Stimulated activated CD8-positive, alpha-beta memory T cell treated with anti-CD3 and anti-CD28 coated beads, Interleukin-2, amount 100 ng/mL, for 1 hour (primary cell): ENCODE measurements at regions not wholly inside any gene's neighbourhood (a gene's known extent, or its start where the extent isn't known, plus 50 kb on each side); places are given as distances from the start of the nearest gene placed in this dataset.

ENCODE experiments used
- DNase-seq, 2 donors: peaks; one replicate each; pipeline ENCODE4 v3.0.0-alpha.2; 2020; ENCODE audit warnings: low read depth in 2 of 2

DNA sequence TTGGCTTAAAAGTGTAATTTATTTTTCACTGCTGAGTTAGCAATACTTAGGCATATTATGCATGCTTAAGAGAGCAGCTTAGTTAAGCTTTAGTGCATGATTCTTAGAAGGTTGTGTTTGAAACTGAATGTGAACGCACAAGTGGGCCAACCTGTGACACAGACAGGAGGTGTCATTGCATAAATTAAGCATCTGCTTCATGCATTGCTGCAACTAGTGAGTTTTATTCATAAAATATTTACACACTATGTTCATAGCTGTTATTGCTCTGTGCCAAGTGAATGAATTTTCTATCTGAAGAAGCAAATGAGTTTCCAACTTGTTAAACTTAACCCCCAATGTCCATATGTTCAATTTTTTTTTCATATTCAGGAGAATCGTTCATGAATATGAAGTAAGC is 806.4 kb downstream of the GALR1 start:
- DNase-seq = no peak

DNA sequence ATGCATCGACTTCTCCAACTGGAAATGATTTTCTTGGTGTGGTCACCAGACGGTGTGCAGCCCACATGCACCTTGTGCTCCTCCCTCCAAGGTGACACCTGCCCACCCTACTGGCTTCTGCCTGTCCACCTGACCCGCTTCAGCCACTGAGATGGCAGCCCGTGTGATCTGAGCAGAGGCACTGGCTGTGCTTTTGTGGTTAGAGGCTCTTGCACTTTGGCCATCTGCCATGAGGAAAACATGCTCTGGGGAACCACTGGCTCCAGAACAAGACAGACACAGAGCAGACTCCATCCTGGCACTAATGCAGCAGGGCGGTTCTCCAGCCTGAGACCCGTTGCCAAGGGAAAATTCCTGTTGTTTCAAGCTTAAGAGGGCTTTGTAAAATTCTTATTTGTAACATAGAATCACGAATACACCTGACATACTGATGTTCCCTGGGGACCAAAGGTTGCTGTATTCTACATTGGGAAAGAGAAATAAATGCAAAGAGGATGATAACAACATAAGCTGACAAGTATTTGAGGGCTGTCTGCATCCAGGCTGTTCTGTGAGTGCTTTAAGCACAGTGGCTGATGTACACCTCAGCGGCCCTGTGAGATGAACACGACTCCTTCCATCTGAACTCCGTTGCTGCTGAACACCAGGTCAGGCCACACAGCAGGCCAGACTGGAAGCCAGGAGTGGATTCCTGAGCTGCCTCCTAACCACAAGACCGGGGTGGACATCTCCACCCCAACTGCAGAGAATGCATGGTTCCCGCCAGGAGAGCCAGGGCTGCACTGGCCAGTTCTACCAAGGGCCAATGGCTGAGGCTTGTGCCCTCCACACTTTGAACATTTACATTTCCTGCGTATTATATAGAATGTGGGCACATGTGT is 820.4 kb downstream of the GALR1 start:
- no peak for DNase-seq

DNA sequence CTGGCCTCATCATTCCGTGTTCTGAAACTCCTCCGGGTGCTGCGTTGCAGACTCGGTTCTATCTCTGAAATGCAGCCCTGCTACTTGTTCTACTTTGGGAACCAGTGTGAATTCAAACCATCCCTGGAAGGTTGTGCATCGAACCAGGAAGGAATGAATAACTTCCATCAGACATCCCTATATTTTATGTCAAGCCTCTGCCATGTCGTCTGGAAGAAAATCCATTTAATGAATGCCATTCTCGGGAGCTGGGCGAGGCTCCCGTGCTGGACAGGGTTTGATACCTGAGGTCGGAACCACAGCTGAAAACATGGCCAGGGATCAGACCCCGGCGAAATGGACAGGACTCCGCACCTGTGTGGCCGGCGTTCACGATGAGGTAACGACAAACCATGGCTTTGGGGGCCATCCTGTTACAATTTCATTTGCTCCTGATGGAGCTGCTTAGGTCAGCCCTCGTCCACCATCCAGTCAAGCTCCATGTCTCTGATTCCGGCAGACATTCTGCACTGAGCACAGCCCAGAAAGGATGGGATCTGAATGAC is 821.6 kb downstream of the GALR1 start:
- no peak for DNase-seq

DNA sequence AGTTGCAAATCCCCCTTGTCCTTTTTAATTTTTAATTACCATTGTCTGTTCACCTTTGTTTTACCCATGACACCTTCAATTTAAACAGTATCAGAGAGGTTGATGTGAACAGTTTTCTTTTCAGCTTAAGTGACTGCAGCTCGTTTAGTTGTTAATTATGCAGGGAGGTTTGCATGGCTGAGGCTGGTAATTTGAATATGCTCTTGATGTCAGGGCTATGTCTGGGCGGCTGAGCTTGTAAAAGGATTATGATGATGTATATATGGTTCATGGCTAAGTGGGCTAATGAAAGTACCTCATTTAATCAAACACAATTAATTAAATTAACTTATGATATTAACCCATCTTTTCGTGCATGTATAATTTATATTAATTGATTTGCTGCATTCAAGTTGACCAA is 822.1 kb downstream of the GALR1 start:
- no peak for DNase-seq

DNA sequence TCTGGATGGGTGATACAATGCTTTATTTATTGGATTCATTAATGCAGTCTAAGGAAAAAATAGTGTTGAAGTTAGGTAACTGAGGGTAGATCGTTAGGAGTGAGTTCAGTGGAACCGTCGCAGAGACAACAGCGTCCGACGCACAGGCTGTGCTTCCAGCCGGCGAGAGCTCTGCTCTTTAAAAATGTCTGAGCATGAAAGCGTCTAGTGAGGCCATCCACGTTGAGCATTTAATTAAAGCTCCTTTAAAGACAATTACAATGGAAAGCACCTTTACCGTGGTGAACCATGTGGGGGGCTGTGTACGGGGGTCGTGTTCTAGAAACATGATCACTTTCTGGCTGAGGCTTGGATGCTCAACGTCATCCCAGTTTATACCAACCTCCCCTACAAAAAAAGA is 822.7 kb downstream of the GALR1 start:
- no peak for DNase-seq

DNA sequence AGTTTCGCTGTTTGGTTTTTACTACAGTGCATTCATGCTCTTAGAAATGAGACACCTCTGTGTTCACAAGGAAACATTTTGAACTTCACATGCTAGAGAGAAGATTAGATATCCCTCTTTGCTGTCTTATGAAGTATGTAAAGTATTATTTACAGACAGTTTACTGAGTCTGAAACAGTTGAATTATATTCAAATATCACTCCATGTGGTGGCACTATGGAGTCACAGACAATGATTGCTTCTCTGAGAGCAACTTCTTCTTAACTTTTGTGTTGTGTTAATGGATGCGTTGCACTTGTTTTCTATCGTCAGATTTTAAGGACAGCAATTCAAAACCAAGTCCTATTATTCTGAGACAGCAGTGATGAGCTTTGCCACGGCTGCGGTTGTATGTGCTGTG is 823.6 kb downstream of the GALR1 start:
- no peak for DNase-seq

DNA sequence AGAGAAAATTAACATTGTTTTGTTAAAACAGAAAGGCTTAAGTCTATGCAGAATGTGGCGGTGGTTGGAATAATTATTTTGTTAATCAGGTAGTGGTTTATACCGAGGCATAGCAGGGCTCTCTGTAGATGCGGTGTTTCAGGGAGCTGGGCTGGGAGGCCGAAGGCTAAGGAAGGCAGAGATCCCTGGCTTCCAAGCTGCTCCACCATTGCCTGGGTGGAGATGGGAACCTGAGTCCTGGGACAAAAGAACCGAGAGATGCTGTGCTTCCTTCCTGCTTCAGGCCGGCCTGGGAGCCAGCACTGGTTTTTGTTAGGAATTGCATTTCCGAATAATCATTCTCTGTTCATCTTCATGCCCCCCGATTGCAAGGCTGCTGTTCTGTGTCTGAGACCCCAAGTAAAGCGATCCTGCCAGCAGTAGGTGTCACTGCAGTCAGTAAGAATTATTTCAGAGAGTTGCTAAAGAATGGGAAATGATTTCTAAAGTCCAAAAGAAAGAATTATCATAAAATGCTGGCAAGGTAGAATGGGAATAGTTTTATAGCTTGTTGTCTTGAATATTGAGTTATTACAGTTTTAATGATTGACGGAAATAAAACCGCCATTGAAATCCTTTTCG is 824.9 kb downstream of the GALR1 start:
- DNase-seq = no peak

DNA sequence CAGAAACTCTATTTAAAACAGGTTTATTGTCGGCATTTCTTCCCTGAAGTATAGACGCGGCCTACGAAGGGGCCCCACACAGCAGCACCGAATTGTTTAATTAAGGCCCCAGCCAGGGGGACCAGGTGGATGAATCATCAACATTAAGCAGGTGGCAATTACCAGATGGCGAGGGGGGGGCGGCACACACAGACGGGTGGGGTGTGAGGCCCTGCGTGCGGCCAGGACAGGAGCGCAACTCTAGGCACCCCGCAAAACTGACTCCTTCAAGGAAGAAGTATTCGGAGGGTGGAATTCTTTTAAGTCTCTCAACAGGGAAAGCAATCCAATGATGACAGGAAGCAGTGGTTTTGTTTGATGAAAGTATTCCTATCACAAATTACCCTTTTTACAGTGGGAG is 830.4 kb downstream of the GALR1 start:
- DNase-seq = no peak

DNA sequence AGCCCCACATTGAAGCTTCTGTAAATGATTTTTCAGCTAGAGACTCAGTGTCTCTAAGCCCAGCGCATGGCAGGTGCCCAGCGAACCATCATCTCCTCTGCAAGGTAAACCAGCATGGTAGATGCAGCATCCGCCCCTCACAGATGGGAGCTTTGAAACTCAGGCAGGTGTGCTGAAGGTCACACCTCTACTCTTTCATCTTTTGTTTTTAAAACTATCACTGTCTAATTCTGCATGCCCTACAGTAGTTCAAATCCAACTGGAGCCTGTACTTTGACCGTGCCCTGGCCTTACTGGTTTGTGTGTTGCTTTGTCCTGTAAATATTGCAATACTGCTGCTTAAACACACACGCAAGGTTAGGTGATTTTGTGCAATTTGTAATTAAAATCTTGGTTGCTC is 831.1 kb downstream of the GALR1 start:
- DNase-seq = no peak

DNA sequence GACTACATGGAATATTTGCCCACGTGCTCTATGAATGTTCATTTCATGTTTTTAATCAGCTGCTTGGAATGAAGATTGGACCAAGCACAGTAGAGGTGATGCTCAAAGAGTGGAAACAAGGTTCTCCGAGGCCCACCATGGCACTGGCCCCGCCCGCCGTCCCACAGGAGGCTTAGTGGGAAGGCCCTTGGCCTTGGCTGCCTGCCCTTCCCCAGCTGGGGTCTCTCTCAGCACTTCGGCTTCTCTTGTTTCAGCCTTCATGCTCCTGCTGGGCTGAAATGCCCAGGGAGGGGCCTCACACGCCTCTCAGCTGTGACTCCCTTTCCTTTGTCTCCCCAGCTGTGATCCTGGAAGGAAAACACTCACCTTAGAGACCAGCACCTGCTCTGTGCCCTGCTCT is 833.2 kb downstream of the GALR1 start:
- DNase-seq = no peak

DNA sequence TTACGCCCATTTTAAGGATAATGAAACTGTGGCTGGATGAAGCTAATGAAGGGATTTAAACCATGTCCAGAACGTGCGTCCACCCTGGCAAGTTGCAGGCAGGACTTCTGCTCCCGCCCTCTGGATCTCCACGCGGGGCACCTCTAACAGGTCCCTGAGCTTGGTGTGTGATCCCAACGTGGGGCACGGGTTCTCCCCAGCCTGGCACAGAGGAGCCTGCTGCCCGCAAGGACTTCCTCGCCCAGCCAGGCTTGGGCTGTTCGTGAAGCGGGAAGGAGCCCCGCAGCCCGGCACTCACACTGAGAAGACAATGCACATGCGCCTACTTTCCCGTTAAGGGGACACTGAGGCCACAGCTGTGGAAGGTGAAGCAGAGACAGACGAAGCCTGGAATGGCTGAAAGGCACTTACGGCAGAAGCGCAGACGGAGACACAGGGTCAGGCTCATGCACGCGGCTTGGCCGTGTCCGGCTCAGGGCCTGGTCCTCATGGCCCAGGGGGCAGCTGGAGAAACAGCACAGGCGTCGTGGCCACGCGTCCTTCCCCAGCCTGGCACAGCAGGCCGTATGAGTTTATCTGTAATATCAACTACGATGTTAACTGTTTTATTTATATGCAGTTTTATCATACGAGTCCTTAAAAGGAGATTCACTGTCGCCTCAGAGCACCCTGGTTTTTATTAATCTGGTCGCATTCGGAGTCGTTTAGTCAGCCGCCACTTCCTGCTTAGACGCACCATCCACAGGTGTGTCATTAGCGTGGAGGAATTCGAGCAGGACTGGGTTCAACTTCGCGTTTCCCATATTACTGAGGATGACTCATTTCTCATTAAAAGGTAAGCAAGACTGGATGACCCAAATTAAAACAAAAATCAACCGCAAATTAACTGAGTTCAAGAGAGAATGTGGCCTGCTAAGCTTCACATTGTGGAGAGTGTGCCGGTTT is 835.9 kb downstream of the GALR1 start:
- DNase-seq = no peak

DNA sequence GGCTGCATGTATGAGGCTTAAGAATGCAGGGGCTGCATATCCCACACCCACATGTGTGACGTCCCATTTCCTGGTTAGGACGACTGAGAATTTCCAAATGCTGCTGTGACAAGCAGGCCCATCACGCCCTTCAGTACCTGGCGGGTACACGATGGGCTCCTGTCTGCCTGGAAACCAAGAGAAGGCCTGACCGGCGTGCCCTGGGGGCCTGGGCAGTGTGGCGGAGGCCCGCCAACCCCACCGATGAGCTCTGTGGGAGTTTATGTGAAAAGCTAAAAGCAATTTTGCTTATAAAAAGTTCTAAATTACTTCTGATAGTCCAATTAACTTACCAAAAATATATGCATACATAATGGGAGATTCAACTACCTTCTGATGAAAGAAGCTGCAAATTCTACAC is 837.3 kb downstream of the GALR1 start:
- no peak for DNase-seq

DNA sequence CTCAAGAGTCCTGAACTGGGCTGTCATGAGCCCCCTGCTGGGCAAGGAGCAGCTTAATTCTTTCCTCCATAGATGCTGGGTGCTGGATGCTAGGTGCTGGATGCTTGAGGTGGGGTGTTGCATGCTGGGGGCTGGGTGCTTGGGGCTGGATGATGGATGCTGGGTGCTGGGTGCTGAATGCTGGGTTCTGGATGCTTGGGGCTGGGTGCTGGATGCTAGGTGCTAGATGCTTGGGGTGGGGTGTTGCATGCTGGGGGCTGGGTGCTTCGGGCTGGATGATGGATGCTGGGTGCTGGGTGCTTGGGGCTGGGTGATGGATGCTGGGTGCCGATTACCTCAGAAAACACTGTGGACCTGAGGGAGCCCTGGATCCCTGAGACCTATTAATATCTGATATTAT is 837.7 kb downstream of the GALR1 start:
- no peak for DNase-seq

DNA sequence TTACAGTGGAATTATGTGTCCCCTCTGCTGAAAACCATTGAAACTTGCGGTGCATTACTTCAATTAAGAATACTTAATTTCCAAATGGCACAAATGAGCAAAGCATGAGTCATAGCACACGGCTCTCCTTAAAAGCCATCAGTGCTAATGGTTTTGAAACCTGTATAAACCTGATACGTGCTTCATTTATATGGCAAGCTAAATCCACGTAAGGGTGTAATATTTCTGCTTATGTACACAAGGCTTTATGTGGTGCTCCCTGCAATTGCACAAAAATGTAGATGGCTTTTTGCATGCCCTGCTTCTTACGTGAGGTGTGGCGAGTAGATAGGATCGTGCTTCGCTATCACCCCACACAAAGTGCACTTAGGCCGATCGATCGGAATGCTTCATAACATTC is 840.9 kb downstream of the GALR1 start:
- no peak for DNase-seq

DNA sequence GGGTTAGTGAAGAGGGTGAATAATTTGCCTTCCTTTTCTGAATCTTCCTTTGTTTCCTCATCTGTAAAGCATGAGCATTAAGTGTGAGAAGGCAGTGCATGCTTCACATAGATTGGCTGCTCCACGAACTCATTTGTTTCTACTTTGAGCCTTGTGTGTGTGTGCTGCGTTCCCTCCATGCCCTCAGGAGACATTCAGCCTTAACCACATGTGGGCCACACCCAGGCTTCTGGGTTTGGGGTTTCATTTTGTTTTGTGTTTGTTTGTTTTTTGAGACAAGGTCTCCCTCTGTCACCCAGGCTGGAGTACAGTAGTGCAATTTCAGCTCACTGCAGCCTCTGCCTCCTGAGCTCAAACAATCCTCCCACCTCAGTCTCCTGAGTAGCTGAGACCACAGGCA is 843.3 kb downstream of the GALR1 start:
- DNase-seq = no peak

DNA sequence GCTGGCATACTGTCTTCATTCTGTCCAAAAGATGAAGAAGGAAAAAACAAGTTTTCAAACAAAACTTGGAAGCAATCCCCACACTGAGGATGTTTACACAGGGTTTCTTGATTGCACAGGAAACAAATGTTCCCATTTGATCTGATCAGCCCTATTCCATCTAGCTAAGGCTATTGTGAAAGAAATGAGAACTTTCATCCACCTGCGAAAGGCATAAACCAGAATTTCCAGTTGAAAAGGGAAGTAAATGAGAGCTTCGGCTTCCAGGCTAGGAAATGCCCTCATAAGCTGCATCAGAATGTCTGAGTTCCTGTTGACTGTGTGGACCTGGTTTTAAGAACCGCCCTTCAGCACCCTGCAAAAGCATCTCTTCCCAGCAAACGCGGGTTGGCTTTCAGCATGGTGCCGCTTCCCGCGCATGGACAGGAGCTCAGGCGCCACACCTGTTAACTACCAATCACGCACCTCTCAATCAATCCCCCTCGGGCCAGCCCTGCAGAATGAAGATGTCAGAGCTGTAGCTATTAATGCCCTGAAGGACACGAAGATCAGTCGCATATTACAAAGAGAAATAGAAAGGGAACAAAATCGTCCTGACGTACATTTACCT is 850.4 kb downstream of the GALR1 start:
- DNase-seq = no peak

DNA sequence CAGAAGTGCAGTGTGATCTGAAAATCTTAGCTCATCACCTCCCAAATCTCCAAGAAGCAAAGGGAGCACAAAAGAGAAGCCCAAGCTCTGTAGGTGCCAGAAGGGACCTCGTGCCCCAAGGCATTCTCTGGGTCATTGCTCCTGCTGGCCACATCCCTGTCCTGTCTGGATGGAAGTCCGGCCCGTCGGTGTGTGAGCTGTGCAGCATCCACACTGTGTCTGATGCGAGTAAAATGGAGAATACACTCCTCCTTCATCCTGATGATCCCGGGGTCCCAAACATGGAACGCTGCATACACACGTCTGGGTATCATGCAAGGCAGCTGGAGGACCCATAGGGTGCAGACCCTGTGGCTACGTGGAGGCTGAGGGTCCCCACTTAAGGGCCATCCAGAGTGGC is 851.4 kb downstream of the GALR1 start:
- no peak for DNase-seq

DNA sequence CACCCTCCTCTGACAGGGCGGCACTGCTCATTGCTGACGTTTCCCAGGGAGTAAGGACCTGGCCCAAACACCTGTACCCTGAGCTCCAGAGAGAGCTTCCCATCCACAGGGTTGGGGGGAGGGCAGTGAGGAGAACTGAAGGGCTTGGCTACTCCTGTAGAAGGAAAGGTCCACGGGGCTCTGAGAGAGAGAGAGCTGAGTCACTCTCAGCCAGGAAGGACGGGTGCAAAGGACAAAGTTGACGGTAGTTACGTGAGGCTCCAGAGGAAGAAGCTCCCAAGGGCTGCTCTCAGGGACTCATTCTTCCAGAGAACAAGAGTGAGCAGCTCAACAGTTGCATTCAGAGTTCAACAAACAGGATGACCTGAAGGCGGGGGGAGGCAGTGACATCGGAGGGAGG is 852.5 kb downstream of the GALR1 start:
- DNase-seq = no peak

DNA sequence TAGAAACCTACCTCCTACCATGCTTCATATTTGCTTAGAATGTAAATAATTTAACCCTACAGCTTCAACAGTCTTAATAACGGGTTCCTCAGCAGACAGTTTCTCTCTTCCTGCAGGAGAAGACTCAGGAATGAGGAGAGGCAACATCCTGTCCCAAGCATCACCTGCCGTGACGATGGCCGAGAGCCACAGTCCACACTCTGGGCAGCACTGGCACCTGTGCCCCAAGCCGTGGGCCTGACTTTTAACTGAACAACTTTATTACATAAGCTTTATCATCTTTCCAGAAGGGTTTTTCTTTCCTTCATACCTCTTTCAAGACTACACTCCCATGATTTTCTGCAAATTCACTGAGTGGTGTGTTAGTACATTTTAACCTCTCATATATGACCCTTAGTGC is 856.0 kb downstream of the GALR1 start:
- no peak for DNase-seq

DNA sequence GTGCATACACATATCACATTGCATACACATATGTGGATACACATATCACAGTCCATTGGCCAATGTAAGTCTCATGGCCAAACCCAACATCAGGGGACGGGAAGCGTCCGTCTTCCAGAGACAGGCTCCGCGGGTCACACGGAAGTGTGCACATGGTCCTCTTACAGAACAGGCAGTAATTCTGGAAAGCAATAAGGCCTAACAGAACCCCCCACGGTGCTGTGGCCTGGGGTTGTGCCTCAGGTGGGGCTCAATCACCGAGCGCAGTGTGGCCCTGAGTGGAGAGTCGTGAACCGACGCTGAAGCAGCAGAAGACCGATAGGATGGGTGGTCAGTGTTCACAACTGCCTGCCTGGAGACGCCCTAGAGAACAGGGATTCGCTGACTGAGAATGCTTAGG is 857.3 kb downstream of the GALR1 start:
- DNase-seq = no peak

DNA sequence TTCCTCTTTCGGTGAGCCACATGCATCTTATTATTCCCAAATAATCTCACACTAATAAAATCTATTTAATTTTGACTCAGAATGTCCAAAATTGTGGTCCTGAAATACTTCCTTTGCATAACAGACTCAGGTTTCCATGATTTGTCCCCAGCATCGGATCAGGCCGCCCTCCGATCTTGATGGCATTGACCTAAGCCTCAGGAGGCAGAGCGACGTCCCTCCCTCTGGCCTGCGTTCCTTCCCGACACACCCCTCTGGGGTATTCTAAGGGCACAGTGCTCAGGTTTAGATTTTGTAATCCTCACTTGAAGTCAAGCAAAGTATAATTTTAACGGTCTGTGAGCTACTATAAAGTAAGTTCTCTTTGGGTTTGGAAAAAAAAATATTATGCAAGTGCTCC is 857.7 kb downstream of the GALR1 start:
- DNase-seq = no peak

DNA sequence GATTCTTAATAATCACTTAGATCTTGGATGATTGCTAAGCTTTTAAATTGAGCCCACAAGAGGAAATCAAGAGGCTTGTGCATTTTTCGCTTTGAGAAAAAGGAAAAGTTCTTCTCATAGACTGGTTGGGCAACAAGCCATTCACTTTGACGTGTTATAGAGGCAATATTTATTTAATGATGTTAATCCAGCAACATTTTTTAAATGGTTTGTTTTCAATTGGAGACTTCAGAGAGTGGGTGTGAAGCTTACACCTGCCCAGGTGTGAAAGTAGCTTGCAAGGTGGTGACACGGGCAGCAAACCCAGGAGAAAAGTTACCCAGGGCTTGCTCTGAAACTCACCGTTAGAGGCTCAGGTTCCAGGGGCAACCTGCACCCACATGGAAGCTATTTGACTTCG is 858.9 kb downstream of the GALR1 start:
- DNase-seq = no peak
